OCI-LY3 (cell line): ENCODE measurements at regions not wholly inside any gene's neighbourhood (a gene's known extent, or its start where the extent isn't known, plus 50 kb on each side); places are given as distances from the start of the nearest gene placed in this dataset.

Experiments used
- H2AFZ ChIP-seq: fragments of 200-600, 300-600 bp; shearing (Covaris generic); 2 replicates; pipeline ENCODE4 v1.6.0; 2014; ENCODE audit warnings: antibody characterized with exemption, low read depth, low read length
- H3K27ac ChIP-seq: fragments of 200-600, 300-600 bp; sonication (generic); 2 replicates; pipeline ENCODE4 v1.5.1; 2014; ENCODE audit warnings: mild to moderate bottlenecking, low read length, moderate library complexity, mixed read lengths
- H3K27me3 ChIP-seq: fragments of 200-600, 300-600 bp; sonication (generic); 2 replicates; pipeline ENCODE4 v1.6.1; 2014; ENCODE audit warnings: low read depth, low read length, mixed read lengths
- H3K36me3 ChIP-seq: fragments of 200-600, 300-600 bp; sonication (generic); replicated peaks from 2 replicates; pipeline ENCODE3; 2014; ENCODE audit warnings: low read depth, low read length, mixed read lengths
- H3K4me1 ChIP-seq: fragments of 300-600, 200-600 bp; sonication (generic); 2 replicates; pipeline ENCODE4 v1.6.1; 2014; ENCODE audit warnings: low read length, mixed read lengths
- H3K4me2 ChIP-seq: fragments of 200-600, 300-600 bp; sonication (generic); 2 replicates; pipeline ENCODE4 v1.6.1; 2014; ENCODE audit warnings: low read length, mixed read lengths
- H3K4me3 ChIP-seq: fragments of 300-600, 200-600 bp; sonication (generic); 2 replicates; pipeline ENCODE4 v1.5.1; 2014; ENCODE audit warnings: antibody characterized with exemption, mild to moderate bottlenecking, low read length, moderate library complexity
- H3K79me2 ChIP-seq: fragments of 300-600, 200-600 bp; shearing (Covaris generic); 2 replicates; pipeline ENCODE4 v1.6.1; 2014; ENCODE audit warnings: mild to moderate bottlenecking, low read length, mixed read lengths
- H3K9ac ChIP-seq: fragments of 300-600, 200-600 bp; shearing (Covaris generic); 2 replicates; pipeline ENCODE4 v1.6.0; 2014; ENCODE audit warnings: mild to moderate bottlenecking, low read length, moderate library complexity
- H3K9me3 ChIP-seq: fragments of 200-600, 300-600 bp; shearing (Covaris generic); 2 replicates; pipeline ENCODE4 v1.6.1; 2014; ENCODE audit warnings: low read length, mixed read lengths; ENCODE audit not compliant: insufficient read depth
- H4K20me1 ChIP-seq: fragments of 200-600, 300-600 bp; sonication (generic); 2 replicates; pipeline ENCODE4 v1.6.1; 2016; ENCODE audit warnings: low read length, mixed read lengths; ENCODE audit not compliant: insufficient read depth
- EZH2phosphoT487 ChIP-seq: fragments of 200-600 bp; shearing (Covaris generic); IDR thresholded peaks from 2 replicates; pipeline ENCODE4 v1.6.1; 2018; ENCODE audit warnings: antibody characterized with exemption, mixed run types, low read depth
- TF ChIP-seq, protein P1 (sequence below): fragments of 200-600, 300-600 bp; sonication (generic); IDR thresholded peaks from 2 replicates; pipeline ENCODE4 v1.5.1; 2014; ENCODE audit warnings: antibody characterized with exemption, low read length, low read depth

DNA sequence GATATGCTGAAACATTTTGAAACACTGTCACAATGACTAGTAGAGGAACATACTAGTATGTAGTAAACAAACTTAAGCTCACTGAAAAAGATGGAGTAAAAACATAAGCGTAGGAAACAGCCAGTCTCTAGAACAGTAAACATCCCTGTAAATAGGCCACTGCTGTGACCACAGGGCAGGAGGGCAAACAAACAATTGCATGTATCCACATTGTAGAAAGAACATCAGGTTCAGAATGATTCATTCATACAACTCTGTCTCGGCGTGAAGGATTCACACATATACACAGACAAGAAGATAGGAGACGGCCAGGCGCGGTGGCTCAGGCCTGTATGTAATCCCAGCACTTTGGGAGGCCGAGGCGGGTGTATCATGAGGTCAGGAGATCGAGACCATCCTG is 390.1 kb downstream of the IRS2 start:
- no peaks in the 10 kb centered on the region for H3K9me3 ChIP-seq
- no peaks in the 10 kb centered on the region for H3K36me3 ChIP-seq
- no peak for TF ChIP-seq EZH2phosphoT487
- TF ChIP-seq, protein P1, sequence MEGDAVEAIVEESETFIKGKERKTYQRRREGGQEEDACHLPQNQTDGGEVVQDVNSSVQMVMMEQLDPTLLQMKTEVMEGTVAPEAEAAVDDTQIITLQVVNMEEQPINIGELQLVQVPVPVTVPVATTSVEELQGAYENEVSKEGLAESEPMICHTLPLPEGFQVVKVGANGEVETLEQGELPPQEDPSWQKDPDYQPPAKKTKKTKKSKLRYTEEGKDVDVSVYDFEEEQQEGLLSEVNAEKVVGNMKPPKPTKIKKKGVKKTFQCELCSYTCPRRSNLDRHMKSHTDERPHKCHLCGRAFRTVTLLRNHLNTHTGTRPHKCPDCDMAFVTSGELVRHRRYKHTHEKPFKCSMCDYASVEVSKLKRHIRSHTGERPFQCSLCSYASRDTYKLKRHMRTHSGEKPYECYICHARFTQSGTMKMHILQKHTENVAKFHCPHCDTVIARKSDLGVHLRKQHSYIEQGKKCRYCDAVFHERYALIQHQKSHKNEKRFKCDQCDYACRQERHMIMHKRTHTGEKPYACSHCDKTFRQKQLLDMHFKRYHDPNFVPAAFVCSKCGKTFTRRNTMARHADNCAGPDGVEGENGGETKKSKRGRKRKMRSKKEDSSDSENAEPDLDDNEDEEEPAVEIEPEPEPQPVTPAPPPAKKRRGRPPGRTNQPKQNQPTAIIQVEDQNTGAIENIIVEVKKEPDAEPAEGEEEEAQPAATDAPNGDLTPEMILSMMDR = no peak
- no peaks in the 10 kb centered on the region; the same call in 1 of the 2 replicates for H3K27me3 ChIP-seq
- no peaks in the 10 kb centered on the region for H3K79me2 ChIP-seq
- no peak overlapping the region for H3K4me3 ChIP-seq
- no peak overlapping the region for H3K9ac ChIP-seq
- H3K27ac ChIP-seq = no peak overlapping the region
- no peak overlapping the region for H3K4me2 ChIP-seq
- H4K20me1 ChIP-seq = no peaks in the 10 kb centered on the region
- H3K4me1 ChIP-seq = no peaks in the 10 kb centered on the region
- H2AFZ ChIP-seq = no peak overlapping the region

DNA sequence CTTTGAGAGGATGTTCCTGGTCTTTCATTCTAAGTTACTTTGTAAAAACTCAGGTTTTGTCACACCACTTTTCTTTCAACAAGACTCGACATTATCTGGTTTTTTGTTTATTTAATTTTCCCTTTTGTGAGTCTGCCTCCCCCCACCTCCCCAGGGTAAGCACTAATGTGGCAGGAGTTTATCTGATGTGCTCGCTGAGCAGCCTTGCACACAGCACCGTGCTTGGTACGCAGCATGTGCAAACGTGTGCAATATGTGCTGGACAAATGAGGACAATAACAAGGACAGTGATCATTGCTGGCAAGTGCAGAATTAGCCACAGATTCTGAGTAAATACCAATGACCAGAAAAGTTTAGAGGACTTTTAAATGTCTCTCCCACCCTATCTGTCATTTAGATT is 391.4 kb downstream of the IRS2 start:
- H3K27me3 ChIP-seq = no peaks in the 10 kb centered on the region; the same call in 1 of the 2 replicates
- no peaks in the 10 kb centered on the region for H3K79me2 ChIP-seq
- H3K36me3 ChIP-seq = no peaks in the 10 kb centered on the region
- no peaks in the 10 kb centered on the region for H4K20me1 ChIP-seq
- TF ChIP-seq EZH2phosphoT487 = no peak
- TF ChIP-seq, protein P1 = no peak
- H3K4me2 ChIP-seq = no peak overlapping the region
- H3K4me3 ChIP-seq = no peak overlapping the region
- H2AFZ ChIP-seq = no peak overlapping the region
- H3K27ac ChIP-seq = no peak overlapping the region
- H3K9me3 ChIP-seq = no peaks in the 10 kb centered on the region
- no peaks in the 10 kb centered on the region for H3K4me1 ChIP-seq
- H3K9ac ChIP-seq = no peak overlapping the region

DNA sequence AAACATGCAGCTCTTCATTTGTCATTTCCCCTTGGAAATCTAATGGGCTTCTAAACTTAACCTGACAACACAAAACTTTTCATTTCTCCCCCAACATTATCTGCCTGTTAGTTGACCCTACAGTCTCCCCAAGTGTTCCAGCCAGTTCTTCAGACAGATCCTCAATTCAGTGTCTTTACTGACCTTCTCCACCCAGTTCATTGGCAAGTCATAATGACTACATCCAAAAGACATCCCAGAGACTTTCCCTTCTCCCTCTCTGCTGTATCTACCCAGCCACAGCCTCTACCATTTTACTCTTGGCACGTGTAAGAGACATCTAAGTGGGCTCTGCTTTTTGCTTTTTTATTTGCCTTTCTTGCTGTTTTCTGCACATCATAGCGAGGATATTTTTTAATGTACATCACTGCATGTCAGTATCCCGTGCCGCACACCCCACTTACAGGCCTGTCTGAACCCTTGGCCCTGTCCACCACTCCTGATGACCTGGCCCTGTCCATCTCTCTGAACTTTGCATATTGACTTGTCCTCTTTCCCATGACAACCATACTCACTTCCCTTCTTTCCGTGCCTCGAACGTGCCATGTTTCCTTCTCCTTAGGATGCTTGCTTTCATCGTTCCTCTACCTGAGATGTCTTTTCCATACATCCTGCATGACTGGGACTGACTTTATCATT is 391.9 kb downstream of the IRS2 start:
- no peaks in the 10 kb centered on the region for H3K4me1 ChIP-seq
- no peak overlapping the region for H3K9ac ChIP-seq
- H3K9me3 ChIP-seq = no peaks in the 10 kb centered on the region
- H3K27ac ChIP-seq = no peak overlapping the region
- no peak overlapping the region for H3K4me3 ChIP-seq
- TF ChIP-seq EZH2phosphoT487 = no peak
- TF ChIP-seq, protein P1 = no peak
- H2AFZ ChIP-seq = no peak overlapping the region
- no peak overlapping the region for H3K4me2 ChIP-seq
- no peaks in the 10 kb centered on the region for H3K79me2 ChIP-seq
- H3K36me3 ChIP-seq = no peaks in the 10 kb centered on the region
- H3K27me3 ChIP-seq = no peaks in the 10 kb centered on the region; the same call in 1 of the 2 replicates
- no peaks in the 10 kb centered on the region for H4K20me1 ChIP-seq

DNA sequence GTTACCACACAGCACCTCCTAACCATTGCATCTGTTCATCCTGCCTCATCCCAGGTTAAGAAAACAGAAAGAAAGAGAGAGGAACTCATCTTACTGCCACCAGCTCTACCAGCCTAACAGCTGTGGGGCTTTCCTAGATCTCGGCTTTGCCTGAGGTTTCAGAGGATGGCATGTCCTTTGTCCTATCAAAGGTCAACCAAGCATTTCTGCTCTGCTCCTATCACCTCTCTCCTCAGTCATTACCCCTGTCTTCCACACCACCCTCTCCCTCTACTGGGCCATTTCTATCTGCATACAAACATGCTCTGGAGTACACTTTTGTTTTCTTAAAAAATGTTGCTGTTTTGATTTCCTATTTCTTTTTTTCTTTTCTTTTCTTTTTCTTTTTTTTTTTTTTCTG is 393.3 kb downstream of the IRS2 start:
- Histone ChIP-seq H3K9ac (no peak overlapping the region), H3K27ac (no peak overlapping the region), H3K4me2 (no peak overlapping the region)

More for the DNA sequence above, 393.3 kb downstream of the IRS2 start:
- TF ChIP-seq, protein P1 = no peak
- no peak for TF ChIP-seq EZH2phosphoT487
- no peak overlapping the region for H3K4me3 ChIP-seq
- no peaks in the 10 kb centered on the region; the same call in 1 of the 2 replicates for H3K27me3 ChIP-seq
- no peaks in the 10 kb centered on the region for H4K20me1 ChIP-seq
- no peaks in the 10 kb centered on the region for H3K9me3 ChIP-seq
- no peaks in the 10 kb centered on the region for H3K79me2 ChIP-seq
- no peaks in the 10 kb centered on the region for H3K36me3 ChIP-seq
- no peaks in the 10 kb centered on the region for H3K4me1 ChIP-seq
- H2AFZ ChIP-seq = no peak overlapping the region
